ENCODE measurements at regions not wholly inside any gene's neighbourhood (a gene's known extent, or its start where the extent isn't known, plus 50 kb on each side); places are given as distances from the start of the nearest gene placed in this dataset.
"Not testable (repeated sequence)": the region's sequence is repeated elsewhere in the genome, so short reads cannot be mapped to it uniquely, and the experiment has no call there.

GRCh38 chr4:38532908-38533499 is 131.0 kb upstream of the KLF3 start:
- no peak overlapping the region for H3K27ac ChIP-seq (ENCODE audit: low read length)
- no peaks in the 10 kb centered on the region for H3F3A ChIP-seq (ENCODE audit: insufficient read depth, low read length, poor library complexity, severe bottlenecking)
- H3K4me3 ChIP-seq (ENCODE audit: low read length), result no peak overlapping the region
- H3K9me3 ChIP-seq (ENCODE audit: low read length), result peaks cover 3% of the 10 kb centered on the region
- no peaks in the 10 kb centered on the region for H4K20me1 ChIP-seq (ENCODE audit: insufficient read depth)
- no peaks in the 10 kb centered on the region for H3K27me3 ChIP-seq (ENCODE audit: insufficient read depth, low read depth, low read length)
- no peaks in the 10 kb centered on the region for H3K79me2 ChIP-seq (replicated peaks; ENCODE audit: insufficient read depth, low read length)
- H3K9ac ChIP-seq (ENCODE audit: low read length), result no peak overlapping the region
- H2AFZ ChIP-seq (ENCODE audit: low read depth, low read length), result no peak overlapping the region
- H3K9me2 ChIP-seq (ENCODE audit: insufficient read depth, low read length), result no peaks in the 10 kb centered on the region
- H3K36me3 ChIP-seq (ENCODE audit: insufficient read depth, low read length), result no peaks in the 10 kb centered on the region
- H3K4me2 ChIP-seq (ENCODE audit: low read length), result no peak overlapping the region
- no peak for TF ChIP-seq SMC3 (conservative IDR thresholded peaks at IDR 0.05; ENCODE audit: poor library complexity)
- TF ChIP-seq RAD21 (conservative IDR thresholded peaks at IDR 0.05), result no peak
- TF ChIP-seq EZH2 (IDR thresholded peaks at IDR 0.05; ENCODE audit: borderline replicate concordance, insufficient read depth, low read length, poor library complexity, severe bottlenecking), result no peak
- no peak for TF ChIP-seq EP300 (conservative IDR thresholded peaks at IDR 0.05; ENCODE audit: poor library complexity, severe bottlenecking)
- TF ChIP-seq TAF1 (IDR thresholded peaks at IDR 0.05; ENCODE audit: low read depth), result no peak
- no peak for TF ChIP-seq REST (IDR thresholded peaks at IDR 0.05; ENCODE audit: borderline replicate concordance)
- TF ChIP-seq POLR2AphosphoS5 (IDR thresholded peaks at IDR 0.05), result no peak
- no peak for TF ChIP-seq MXI1 (conservative IDR thresholded peaks at IDR 0.05; ENCODE audit: poor library complexity, severe bottlenecking)
- no peak for TF ChIP-seq CTCF (IDR thresholded peaks at IDR 0.05; ENCODE audit: poor library complexity, severe bottlenecking)

GRCh38 chr4:38534344-38535045 is 129.5 kb upstream of the KLF3 start:
- H4K20me1 ChIP-seq (ENCODE audit: insufficient read depth), result no peaks in the 10 kb centered on the region
- no peak overlapping the region for H3K27ac ChIP-seq (ENCODE audit: low read length)
- peaks cover 3% of the 10 kb centered on the region for H3K9me3 ChIP-seq (ENCODE audit: low read length)
- no peak overlapping the region for H2AFZ ChIP-seq (ENCODE audit: low read depth, low read length)
- H3K27me3 ChIP-seq (ENCODE audit: insufficient read depth, low read depth, low read length), result no peaks in the 10 kb centered on the region
- H3F3A ChIP-seq (ENCODE audit: insufficient read depth, low read length, poor library complexity, severe bottlenecking), result no peaks in the 10 kb centered on the region
- H3K9ac ChIP-seq (ENCODE audit: low read length), result no peak overlapping the region
- no peak overlapping the region for H3K4me3 ChIP-seq (ENCODE audit: low read length)
- H3K79me2 ChIP-seq (replicated peaks; ENCODE audit: insufficient read depth, low read length), result no peaks in the 10 kb centered on the region
- TF ChIP-seq TAF1 (IDR thresholded peaks at IDR 0.05; ENCODE audit: low read depth), result no peak
- TF ChIP-seq EZH2 (IDR thresholded peaks at IDR 0.05; ENCODE audit: borderline replicate concordance, insufficient read depth, low read length, poor library complexity, severe bottlenecking), result no peak
- no peak for TF ChIP-seq POLR2AphosphoS5 (IDR thresholded peaks at IDR 0.05)
- H3K9me2 ChIP-seq (ENCODE audit: insufficient read depth, low read length), result no peaks in the 10 kb centered on the region
- H3K36me3 ChIP-seq (ENCODE audit: insufficient read depth, low read length), result no peaks in the 10 kb centered on the region
- no peak overlapping the region for H3K4me2 ChIP-seq (ENCODE audit: low read length)

DNA sequence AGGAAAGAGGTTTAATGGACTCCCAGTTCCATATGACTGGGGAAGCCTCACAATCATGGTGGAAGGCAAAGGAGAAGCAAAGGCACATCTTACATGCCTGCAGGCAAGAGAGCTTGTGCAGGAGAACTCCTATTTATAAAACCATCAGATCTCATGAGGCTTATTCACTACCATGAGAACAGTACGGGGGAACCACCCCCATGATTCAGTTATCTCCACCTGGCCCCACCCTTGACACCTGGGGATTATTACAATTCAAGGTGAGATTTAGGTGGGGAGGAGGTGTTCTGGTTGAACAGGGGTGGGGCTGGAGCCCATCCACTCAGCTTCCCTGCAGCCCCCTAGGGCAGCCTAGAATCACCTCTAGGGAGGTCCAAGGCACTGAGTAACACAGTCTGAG is 128.9 kb upstream of the KLF3 start:
- not testable (repeated sequence) for H3K4me3 ChIP-seq (ENCODE audit: low read length); H3K27ac ChIP-seq (ENCODE audit: low read length); H3K9ac ChIP-seq (ENCODE audit: low read length); H3K36me3 ChIP-seq (ENCODE audit: insufficient read depth, low read length); H2AFZ ChIP-seq (ENCODE audit: low read depth, low read length); H3K27me3 ChIP-seq (ENCODE audit: insufficient read depth, low read depth, low read length); H4K20me1 ChIP-seq (ENCODE audit: insufficient read depth); H3K4me2 ChIP-seq (ENCODE audit: low read length); H3K79me2 ChIP-seq (replicated peaks; ENCODE audit: insufficient read depth, low read length); H3K9me3 ChIP-seq (ENCODE audit: low read length); H3F3A ChIP-seq (ENCODE audit: insufficient read depth, low read length, poor library complexity, severe bottlenecking); H3K9me2 ChIP-seq (ENCODE audit: insufficient read depth, low read length)
